Hematopoietic multipotent progenitor cell treated with erythropoietin and hydrocortisone succinate and interleukin-3 and kit ligand, for 8 days (in vitro differentiated cells): ENCODE measurements at regions not wholly inside any gene's neighbourhood (a gene's known extent, or its start where the extent isn't known, plus 50 kb on each side); places are given as distances from the start of the nearest gene placed in this dataset.
"Not testable (repeated sequence)": the region's sequence is repeated elsewhere in the genome, so short reads cannot be mapped to it uniquely, and the experiment has no call there.

Experiments used
- DNase-seq: peaks from one replicate; pipeline ENCODE4 v3.0.0-alpha.2; 2015

GRCh38 chr11:69887841-69888427 is 68.7 kb upstream of the FGF3 start:
- DNase-seq = no peak

GRCh38 chr11:69888483-69889181 is 69.4 kb upstream of the FGF3 start:
- peak; percentile 61 for DNase-seq

- no peak for DNase-seq
Observed at GRCh38 chr11:69889400-69890318, 70.4 kb upstream of the FGF3 start.

DNA sequence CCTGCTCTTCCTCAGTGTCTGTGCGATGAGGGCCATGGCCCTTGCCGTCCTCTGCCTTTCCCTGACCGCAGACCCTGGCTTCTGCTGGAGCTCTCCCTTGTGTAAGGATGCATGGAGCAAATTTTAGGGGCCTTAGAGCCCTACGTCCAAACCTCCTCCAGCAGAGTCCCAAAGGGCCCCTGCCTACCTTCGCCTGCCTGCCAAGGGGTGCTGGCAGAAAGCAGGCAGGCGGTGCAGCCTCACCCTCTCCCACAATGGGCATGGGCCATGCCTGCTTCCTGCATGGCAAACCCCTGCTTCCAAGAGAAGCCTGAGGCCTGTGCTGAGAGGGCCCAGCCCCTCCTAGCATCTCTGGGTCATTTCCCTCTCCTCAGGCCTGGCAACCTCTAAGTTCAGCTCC is 71.3 kb upstream of the FGF3 start:
- no peak for DNase-seq

DNA sequence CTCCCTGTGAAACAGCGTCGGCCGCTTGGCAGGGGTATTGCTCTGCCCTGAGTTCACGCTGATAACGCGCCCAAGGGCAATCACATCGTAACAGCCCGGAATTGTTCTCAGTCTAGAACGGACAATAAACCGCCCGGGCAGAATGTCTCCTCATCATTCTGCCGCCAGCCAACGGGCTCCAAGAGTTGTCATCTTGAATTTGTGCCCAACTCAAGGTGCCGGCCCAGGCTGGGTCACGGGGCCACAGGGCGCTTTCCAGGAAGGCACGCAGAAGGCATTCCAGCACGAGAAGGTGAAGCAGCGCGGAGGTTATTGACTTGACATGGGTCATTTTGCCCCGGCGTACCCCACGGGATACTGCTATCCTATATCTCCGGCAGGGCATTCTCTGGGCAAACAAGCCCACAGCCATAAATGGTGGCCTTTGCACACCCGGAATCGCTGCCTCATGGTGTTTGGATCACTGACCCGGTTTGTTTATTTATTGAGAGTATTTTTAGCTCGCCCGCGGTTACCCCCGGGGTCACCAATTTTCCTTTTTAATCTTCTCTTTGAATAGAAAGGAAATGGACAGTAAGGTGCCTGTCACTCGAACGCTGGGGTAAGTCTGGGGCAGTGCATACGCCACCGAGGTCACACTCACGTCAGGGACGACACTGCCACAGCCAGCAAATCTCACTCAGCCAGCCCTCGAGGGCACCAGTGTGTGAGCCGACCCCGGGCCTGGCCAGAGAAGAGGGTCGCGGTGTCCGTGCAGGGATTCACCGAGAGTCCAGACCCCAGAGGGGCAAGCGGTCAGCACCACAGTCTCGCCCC is 72.4 kb upstream of the FGF3 start:
- DNase-seq = peak; percentile 14

GRCh38 chr11:69892237-69892985 is 73.2 kb upstream of the FGF3 start:
- DNase-seq = peak; percentile 20

DNA sequence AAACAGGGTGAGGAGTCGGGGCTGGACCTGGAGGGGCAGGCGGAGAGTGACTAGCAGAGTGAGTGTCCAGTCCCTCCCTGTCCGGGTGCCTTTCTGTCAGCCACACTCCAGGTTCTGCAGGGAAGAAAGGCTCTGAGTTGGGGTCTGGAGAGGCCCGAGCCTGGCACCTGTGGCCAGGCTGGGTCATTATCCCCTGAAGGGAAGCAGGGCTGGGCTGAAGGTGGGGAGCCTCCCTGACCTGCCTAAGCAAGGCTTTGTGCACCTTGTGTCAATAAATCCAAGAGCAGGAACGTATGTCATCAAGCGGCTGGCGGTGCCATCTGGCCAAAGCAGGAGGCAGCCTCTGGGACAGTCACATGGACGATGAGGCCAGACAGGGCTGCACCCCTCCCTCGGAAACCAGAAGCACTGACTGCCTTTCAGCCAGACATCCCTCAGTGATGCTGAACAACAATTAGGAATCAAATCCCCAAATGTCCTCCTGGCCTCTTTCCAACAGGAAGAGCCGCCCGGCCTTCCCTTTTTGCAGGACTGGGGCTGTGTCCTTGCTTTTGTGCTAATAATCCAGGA is 73.9 kb upstream of the FGF3 start:
- no peak for DNase-seq

- no peak for DNase-seq
Observed at GRCh38 chr11:69893631-69894030, 74.4 kb upstream of the FGF3 start.

DNA sequence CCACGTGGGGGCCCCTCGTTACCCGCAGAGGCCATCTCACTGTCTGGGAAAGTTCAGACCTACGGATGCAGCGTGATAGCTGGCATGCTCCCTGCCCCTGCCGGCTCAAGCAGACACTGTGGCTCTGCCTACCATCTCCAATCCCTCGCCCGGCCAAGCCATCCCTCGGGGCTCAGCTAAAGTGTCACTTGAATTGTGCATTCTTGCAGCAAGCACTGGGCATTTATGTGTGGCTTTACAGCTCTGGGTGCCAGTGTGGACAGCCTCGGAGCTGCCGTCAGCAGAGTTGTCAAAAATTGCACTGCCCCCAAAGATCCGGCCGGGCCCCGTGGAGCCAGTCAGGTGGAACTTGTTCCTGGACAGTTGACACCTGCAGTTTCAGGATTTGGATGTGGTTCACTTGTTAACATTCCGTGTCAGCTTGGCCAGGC is 75.0 kb upstream of the FGF3 start:
- no peak for DNase-seq

DNA sequence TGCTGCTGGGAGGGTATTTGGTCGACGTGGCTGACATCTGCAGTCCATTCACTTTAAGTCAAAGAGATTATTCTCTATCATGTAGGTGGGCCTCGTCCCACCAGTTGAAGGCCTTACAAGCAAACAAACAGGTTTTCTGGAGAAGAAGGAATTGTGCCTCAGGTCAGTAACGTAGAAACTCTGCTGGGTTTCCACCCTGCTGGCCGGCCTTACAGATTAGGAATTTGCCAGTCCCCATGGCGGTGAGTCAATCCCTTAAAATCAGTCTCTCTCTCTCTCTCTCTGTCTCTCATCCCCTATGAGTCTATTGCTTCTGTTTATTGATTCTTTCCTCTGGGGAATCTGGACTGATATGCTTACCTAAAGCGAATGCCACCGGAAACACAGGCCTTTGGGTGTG is 75.4 kb upstream of the FGF3 start:
- no peak for DNase-seq

DNA sequence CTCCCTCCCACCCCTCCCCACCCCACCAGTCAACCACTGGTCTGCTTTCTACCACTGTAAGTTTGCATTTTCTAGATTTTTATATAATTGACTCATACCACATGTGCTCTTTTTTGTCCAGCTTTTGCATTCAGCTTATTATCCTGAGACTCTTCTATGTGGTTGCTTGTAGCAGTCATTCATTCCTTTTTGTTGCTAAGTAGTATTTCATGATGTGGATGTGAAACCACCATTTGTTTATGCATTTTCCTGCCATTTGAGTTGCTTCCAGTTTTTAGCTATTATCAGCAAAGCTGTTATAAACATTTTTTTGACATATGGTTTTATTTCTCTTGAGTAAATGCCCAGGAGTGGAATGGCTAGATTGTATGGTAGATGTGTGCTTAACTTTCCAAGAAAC is 77.0 kb upstream of the FGF3 start:
- DNase-seq = no peak

- DNase-seq = no peak
Observed at GRCh38 chr11:69898123-69898522, 78.9 kb upstream of the FGF3 start.

GRCh38 chr11:69899957-69900821 is 81.0 kb upstream of the FGF3 start:
- DNase-seq = no peak

- not testable (repeated sequence) for DNase-seq
Observed at GRCh38 chr11:69900822-69901302, 81.6 kb upstream of the FGF3 start.

DNA sequence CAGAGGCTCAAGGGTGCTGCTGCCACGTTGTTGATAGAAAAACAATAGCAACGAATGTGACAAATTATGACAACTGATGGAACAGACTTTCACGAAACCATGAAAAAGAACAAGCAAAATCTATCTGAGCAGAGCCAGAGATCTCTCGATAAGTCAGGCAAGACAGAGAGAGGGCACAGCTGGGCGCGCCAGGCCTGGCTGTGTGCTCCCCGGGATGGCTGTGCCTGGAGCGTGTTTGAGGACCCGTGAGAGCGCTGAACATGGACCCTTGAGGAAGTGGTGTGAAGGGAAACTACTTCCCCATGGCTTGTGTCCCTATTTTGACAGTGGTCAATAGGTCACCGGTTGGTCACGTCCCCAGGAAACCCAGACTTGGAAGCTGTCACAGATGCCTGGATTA is 83.1 kb upstream of the FGF3 start:
- no peak for DNase-seq

DNA sequence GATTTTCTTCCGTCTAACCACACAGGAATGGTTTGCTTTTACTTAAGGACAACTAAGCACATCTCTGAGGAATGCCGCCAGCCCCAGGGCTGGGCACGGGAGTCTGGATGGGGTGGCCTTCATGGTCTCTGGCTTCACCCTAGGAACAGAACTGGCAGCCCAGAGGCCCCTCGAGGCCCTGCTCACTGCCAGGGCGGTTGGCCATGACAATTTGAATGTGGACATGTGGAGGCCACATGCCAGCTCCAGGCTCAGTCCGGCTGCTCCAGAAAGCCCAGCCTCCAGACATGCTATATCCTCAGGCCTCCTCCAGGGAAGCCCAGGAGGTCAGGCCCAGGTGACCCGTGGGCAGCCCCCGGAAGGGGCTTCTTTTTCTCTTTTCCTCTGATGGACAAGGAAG is 84.0 kb upstream of the FGF3 start:
- no peak for DNase-seq

GRCh38 chr11:69904161-69904973 is 85.2 kb upstream of the FGF3 start:
- no peak for DNase-seq

DNA sequence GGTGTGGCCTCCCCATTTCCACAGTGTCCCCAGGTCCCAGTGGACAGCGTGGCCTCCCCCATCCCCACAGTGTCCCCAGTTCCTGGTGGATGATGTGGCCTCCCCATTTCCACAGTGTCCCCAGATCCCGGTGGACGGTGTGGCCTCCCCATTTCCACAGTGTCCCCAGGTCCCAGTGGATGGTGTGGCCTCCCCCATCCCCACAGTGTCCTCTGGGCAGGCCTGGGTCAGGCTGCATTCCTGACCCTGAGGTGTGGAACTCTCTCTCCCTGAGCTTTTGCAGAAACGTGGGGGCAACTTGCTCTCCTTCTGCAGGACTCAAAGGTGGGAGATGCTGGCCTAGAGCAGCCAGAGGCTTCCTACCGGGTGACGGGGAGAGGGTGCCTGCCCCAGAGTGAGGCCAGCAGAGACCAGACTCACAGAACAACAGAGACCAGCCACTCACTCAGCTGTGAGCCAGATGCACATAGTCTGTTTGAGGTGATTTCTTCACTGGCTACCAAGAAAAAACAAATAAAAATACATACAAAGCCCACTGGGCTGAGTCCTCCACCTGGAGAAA is 85.8 kb upstream of the FGF3 start:
- DNase-seq = no peak
